22Rv1 (cell line): ENCODE measurements at regions not wholly inside any gene's neighbourhood (a gene's known extent, or its start where the extent isn't known, plus 50 kb on each side); places are given as distances from the start of the nearest gene placed in this dataset.

Experiments
- H3K27ac ChIP-seq: fragments of 450-650 bp; 2 replicates; pipeline ENCODE4 v1.5.1; 2017
- CTCF ChIP-seq: fragments of 450-650 bp; IDR thresholded peaks from 2 replicates; pipeline ENCODE4 v1.5.1; 2017; ENCODE audit warnings: mild to moderate bottlenecking
- ZFX ChIP-seq: fragments of 450-650 bp; IDR thresholded peaks from 2 replicates; pipeline ENCODE4 v1.6.1; 2017; ENCODE audit warnings: antibody characterized with exemption, borderline replicate concordance

- H3K27ac ChIP-seq, result no peak overlapping the region
- TF ChIP-seq ZFX, result no peak
- no peak for TF ChIP-seq CTCF
Measured at GRCh38 chr6:91149246-91149955, 562.5 kb upstream of the MAP3K7 start.

- TF ChIP-seq ZFX (no peak), CTCF (no peak)
- H3K27ac ChIP-seq, result no peak overlapping the region
Measured at GRCh38 chr6:91144126-91144525, 557.3 kb upstream of the MAP3K7 start.

DNA sequence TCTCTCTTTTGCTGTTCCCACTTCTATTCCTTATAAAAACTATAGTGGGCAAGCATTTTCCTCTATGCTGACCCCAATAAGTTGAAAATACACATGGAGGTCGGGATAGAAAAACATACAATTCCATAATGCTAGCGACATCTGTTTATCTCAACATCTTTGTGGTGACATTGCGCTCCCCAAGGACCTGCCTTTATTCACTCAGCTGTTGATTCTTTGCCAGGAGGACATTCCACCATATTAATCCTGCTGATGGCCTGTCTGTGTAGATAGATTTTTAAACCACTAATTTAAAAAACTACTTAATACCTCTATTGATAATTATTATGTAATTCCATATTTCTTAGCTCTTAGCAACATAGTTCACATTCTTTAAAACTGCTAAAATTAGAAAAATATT is 555.3 kb upstream of the MAP3K7 start:
- no peak overlapping the region for H3K27ac ChIP-seq
- TF ChIP-seq ZFX (no peak), CTCF (no peak)

DNA sequence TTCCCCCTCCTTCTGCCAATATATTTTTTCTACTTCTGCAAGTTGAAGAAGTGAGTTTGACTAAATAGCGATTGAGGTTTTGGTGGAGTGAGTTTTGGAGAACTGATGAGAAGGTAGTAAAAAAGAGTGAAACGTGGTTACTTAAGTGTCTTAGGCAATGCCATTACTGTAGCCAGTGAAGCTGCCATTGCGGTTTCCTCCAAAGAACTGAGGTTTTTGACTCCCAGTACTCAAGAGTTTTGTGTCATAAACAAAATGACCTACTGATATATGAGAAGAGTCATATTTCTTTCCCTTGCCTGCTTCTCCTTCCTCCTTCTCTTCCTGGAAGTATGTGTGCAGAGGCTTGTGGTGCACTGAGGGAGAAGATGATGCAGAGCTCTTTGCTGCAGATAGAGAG is 554.5 kb upstream of the MAP3K7 start:
- TF ChIP-seq CTCF (no peak), ZFX (no peak)

DNA sequence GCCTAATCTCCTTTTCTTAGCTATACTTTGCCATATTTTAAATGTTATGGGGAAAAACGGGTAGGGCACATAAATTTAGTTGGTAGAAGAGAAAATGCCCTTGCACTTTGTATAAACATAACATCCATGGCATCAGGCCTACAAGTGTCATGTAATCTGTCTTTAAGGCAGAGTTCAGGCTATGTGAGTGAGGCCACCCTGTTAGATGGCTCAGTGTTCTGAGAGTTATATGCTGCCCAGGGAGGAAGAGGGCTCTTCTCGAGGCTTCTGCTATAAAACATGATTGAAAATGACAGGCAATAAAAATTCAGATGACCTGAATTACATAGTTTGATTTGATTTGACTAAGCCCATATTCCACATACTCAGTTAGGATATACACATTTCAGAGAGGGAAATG is 553.6 kb upstream of the MAP3K7 start:
- no peak overlapping the region for H3K27ac ChIP-seq
- TF ChIP-seq ZFX, result no peak
- no peak for TF ChIP-seq CTCF

More for the DNA sequence above, 554.5 kb upstream of the MAP3K7 start:
- no peak overlapping the region for H3K27ac ChIP-seq

- no peak for TF ChIP-seq CTCF
- no peak for TF ChIP-seq ZFX
- H3K27ac ChIP-seq, result no peak overlapping the region
Measured at GRCh38 chr6:91137286-91137685, 550.4 kb upstream of the MAP3K7 start.

DNA sequence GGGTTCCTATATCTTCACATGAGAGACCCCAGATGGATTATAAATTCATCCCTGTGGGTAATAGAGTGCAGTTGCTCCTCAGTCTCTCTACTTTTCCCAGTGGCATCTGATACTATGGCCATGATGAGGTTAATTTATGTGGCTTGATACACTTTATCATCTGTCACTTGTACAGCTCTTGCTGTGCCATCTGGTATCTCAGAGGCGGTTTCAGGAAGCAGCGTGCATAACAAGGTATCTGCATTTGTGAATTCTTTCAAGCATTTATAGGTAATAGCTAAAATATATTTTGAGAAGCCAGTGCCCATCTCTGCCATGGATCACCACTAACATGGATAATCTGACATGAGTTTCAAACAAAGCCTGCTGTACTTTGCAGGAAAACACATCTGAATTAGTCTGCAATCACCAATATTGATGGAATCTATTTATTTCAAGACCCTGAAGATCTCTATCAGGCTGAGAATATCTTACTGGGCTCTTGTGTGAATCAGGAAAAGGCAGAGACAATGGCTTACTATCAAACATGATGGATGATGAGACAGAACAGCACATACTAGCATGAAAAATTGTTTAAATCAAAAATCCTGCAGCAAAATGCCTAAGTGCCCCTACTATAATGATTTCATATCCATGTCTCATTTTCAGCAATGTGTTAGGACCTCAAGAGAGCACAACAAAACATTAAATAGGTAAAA is 548.7 kb upstream of the MAP3K7 start:
- TF ChIP-seq CTCF, result no peak
- no peak for TF ChIP-seq ZFX
- no peak overlapping the region for H3K27ac ChIP-seq
